NAMALWA (cell line): ENCODE measurements at regions not wholly inside any gene's neighbourhood (a gene's known extent, or its start where the extent isn't known, plus 50 kb on each side); places are given as distances from the start of the nearest gene placed in this dataset.

ENCODE experiments used
- DNase-seq: peaks from one replicate; pipeline ENCODE4 v3.0.0-alpha.2; 2015; ENCODE audit warnings: low spot score

- no peak for DNase-seq
Observed at GRCh38 chr20:23253524-23253923, 97.1 kb upstream of the NXT1 start.

- DNase-seq = no peak
Observed at GRCh38 chr20:23251779-23252178, 98.8 kb upstream of the NXT1 start.

- DNase-seq = no peak
Observed at GRCh38 chr20:23249541-23249940, 101.0 kb upstream of the NXT1 start.

- no peak for DNase-seq
Observed at GRCh38 chr20:23248461-23248882, 102.1 kb upstream of the NXT1 start.

GRCh38 chr20:23246717-23247664 is 103.6 kb upstream of the NXT1 start:
- peak; percentile 22 for DNase-seq

GRCh38 chr20:23245553-23246181 is 104.9 kb upstream of the NXT1 start:
- peak; percentile 65 for DNase-seq

- no peak for DNase-seq
Observed at GRCh38 chr20:23244916-23245552, 105.6 kb upstream of the NXT1 start.

GRCh38 chr20:23244156-23244915 is 106.3 kb upstream of the NXT1 start:
- no peak for DNase-seq

GRCh38 chr20:23243791-23244155 is 106.8 kb upstream of the NXT1 start:
- DNase-seq = no peak

GRCh38 chr20:23242556-23243180 is 107.9 kb upstream of the NXT1 start:
- no peak for DNase-seq

GRCh38 chr20:23242104-23242503 is 108.5 kb upstream of the NXT1 start:
- no peak for DNase-seq

GRCh38 chr20:23241416-23241815 is 109.2 kb upstream of the NXT1 start:
- DNase-seq = no peak

GRCh38 chr20:23240519-23240918 is 110.1 kb upstream of the NXT1 start:
- no peak for DNase-seq

- no peak for DNase-seq
Observed at GRCh38 chr20:23237201-23237600, 113.4 kb upstream of the NXT1 start.

- DNase-seq = peak; percentile 72
Observed at GRCh38 chr20:23235173-23236027, 115.2 kb upstream of the NXT1 start.

GRCh38 chr20:23234311-23235078 is 116.1 kb upstream of the NXT1 start:
- no peak for DNase-seq

GRCh38 chr20:23233341-23233740 is 117.2 kb upstream of the NXT1 start:
- DNase-seq = no peak

GRCh38 chr20:23232679-23233308 is 117.8 kb upstream of the NXT1 start:
- DNase-seq = no peak

GRCh38 chr20:23232219-23232581 is 118.4 kb upstream of the NXT1 start:
- no peak for DNase-seq
